Neural cell (in vitro differentiated cells): ENCODE measurements at regions not wholly inside any gene's neighbourhood (a gene's known extent, or its start where the extent isn't known, plus 50 kb on each side); places are given as distances from the start of the nearest gene placed in this dataset.
"Not testable (repeated sequence)": the region's sequence is repeated elsewhere in the genome, so short reads cannot be mapped to it uniquely, and the experiment has no call there.

Experiments used
- H2AFZ ChIP-seq: fragments of 200-600, 300-800 bp; sonication (generic), shearing (Covaris generic); 2 replicates; pipeline ENCODE4 v1.6.0; 2014; ENCODE audit warnings: low read depth, mild to moderate bottlenecking, antibody characterized with exemption, low read length, moderate library complexity
- H3F3A ChIP-seq: fragments of 200-600 bp; shearing (Covaris generic); 2 replicates; pipeline ENCODE4 v1.6.1; 2016; ENCODE audit warnings: mild to moderate bottlenecking, moderate library complexity, mixed read lengths, antibody characterized with exemption, low read length; ENCODE audit not compliant: insufficient read depth, poor library complexity, severe bottlenecking
- H3K27ac ChIP-seq: fragments of 200-600, 300-800 bp; sonication (generic), shearing (Covaris generic); 2 replicates; pipeline ENCODE4 v1.5.1; 2014; ENCODE audit warnings: mild to moderate bottlenecking, low read length, moderate library complexity
- H3K27me3 ChIP-seq: fragments of 300-800, 200-600 bp; sonication (generic), shearing (Covaris generic); 2 replicates; pipeline ENCODE4 v1.6.0; 2014; ENCODE audit warnings: mild to moderate bottlenecking, low read depth, low read length, moderate library complexity; ENCODE audit not compliant: insufficient read depth
- H3K36me3 ChIP-seq: fragments of 300-800, 200-600 bp; sonication (generic), shearing (Covaris generic); 2 replicates; pipeline ENCODE4 v1.5.1; 2014; ENCODE audit warnings: mild to moderate bottlenecking, antibody characterized with exemption, low read length, moderate library complexity; ENCODE audit not compliant: insufficient read depth
- H3K4me2 ChIP-seq: fragments of 300-800, 200-600 bp; sonication (generic), shearing (Covaris generic); 2 replicates; pipeline ENCODE4 v1.6.0; 2014; ENCODE audit warnings: mild to moderate bottlenecking, low read length
- H3K4me3 ChIP-seq: fragments of 300-800, 200-600 bp; sonication (generic), shearing (Covaris generic); 2 replicates; pipeline ENCODE4 v1.5.1; 2014; ENCODE audit warnings: mild to moderate bottlenecking, low read length, moderate library complexity
- H3K79me2 ChIP-seq: fragments of 200-600 bp; shearing (Covaris generic); replicated peaks from 2 replicates; pipeline ENCODE4 v1.6.0; 2014; ENCODE audit warnings: mild to moderate bottlenecking, low read length, moderate library complexity; ENCODE audit not compliant: insufficient read depth
- H3K9ac ChIP-seq: fragments of 300-800, 200-600 bp; sonication (generic), shearing (Covaris generic); 2 replicates; pipeline ENCODE4 v1.6.1; 2016; ENCODE audit warnings: mild to moderate bottlenecking, low read length, mixed read lengths
- H3K9me2 ChIP-seq: fragments of 200-600 bp; shearing (Covaris generic); 2 replicates; pipeline ENCODE4 v1.6.1; 2016; ENCODE audit warnings: mild to moderate bottlenecking, low read length, mixed read lengths; ENCODE audit not compliant: insufficient read depth
- H3K9me3 ChIP-seq: fragments of 200-600, 300-800 bp; sonication (generic), shearing (Covaris generic); 2 replicates; pipeline ENCODE4 v1.6.1; 2016; ENCODE audit warnings: mild to moderate bottlenecking, mixed run types, low read length, moderate library complexity, mixed read lengths
- H4K20me1 ChIP-seq: fragments of 200-600 bp; shearing (Covaris generic); 2 replicates; pipeline ENCODE4 v1.6.1; 2016; ENCODE audit warnings: mild to moderate bottlenecking, mixed run types; ENCODE audit not compliant: insufficient read depth

GRCh38 chr13:37155613-37156097 is 50.2 kb upstream of the CSNK1A1L start:
- not testable (repeated sequence) for H3K9me3 ChIP-seq, H4K20me1 ChIP-seq, H3K9ac ChIP-seq, H3K36me3 ChIP-seq, H3K27me3 ChIP-seq, H2AFZ ChIP-seq, H3K27ac ChIP-seq, H3F3A ChIP-seq, H3K9me2 ChIP-seq, H3K4me2 ChIP-seq, H3K4me3 ChIP-seq, H3K79me2 ChIP-seq
